HG03280 (cell line): ENCODE measurements at regions not wholly inside any gene's neighbourhood (a gene's known extent, or its start where the extent isn't known, plus 50 kb on each side); places are given as distances from the start of the nearest gene placed in this dataset.
"Not testable (repeated sequence)": the region's sequence is repeated elsewhere in the genome, so short reads cannot be mapped to it uniquely, and the experiment has no call there.

Experiments used
- ATAC-seq: cut with Tn5 transposase; IDR thresholded peaks from one replicate; pipeline ENCODE4 v1.9.1; 2021; ENCODE audit warnings: mild to moderate bottlenecking, moderate library complexity; ENCODE audit not compliant: unreplicated experiment

- ATAC-seq = no peak
Observed at GRCh38 chr2:47728551-47728950, 54.4 kb upstream of the MSH6 start.

- ATAC-seq = no peak
Observed at GRCh38 chr2:47727956-47728355, 55.0 kb upstream of the MSH6 start.

- ATAC-seq = not testable (repeated sequence)
Observed at GRCh38 chr2:47726978-47727377, 56.0 kb upstream of the MSH6 start.

DNA sequence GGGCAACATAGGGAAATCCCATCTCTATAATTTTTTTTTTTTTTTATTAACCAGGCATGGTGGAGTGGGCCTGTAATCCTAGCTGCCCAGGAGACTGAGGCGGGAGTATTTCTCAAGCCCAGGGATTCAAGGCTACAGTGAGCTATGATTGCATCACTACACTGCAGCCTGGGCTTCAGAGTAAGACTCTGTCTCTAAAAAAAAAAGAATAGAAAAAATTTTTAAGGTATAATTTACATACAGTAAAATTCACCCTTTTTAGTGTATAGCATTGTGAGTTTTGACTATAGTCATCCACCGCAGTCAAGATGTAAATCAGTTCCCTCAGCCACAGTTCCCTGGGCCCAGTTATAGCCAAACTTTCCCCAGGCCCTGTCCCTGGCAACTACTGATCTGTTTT lies 57.1 kb upstream of the MSH6 start:
- ATAC-seq = no peak

GRCh38 chr2:47724221-47724981 lies 58.5 kb upstream of the MSH6 start:
- ATAC-seq = peak; percentile 79

- ATAC-seq = no peak
Observed at GRCh38 chr2:47721296-47721695, 61.6 kb upstream of the MSH6 start.

GRCh38 chr2:47720559-47720958 lies 62.4 kb upstream of the MSH6 start:
- ATAC-seq = no peak

GRCh38 chr2:47720036-47720435 lies 62.9 kb upstream of the MSH6 start:
- no peak for ATAC-seq

DNA sequence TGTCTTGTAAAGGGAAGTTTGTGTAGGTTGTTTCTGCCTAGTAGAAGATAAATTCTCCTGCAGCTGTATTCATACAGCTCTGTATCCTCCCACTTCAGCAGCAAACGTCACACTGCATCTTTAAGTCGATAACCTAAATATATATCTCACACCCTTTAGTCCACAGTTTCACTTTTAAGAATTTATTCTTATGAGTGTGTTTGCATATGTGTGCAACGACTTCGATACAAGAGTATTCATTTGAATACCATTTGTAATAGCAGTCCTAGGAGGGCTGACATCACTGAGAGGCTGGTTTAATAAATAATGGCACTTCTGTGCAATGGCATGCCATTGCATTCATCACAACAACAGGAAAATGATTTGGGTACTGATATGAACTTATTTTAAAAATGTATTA lies 63.8 kb upstream of the MSH6 start:
- ATAC-seq = peak; percentile 57

GRCh38 chr2:47716307-47716706 lies 66.6 kb upstream of the MSH6 start:
- not testable (repeated sequence) for ATAC-seq

DNA sequence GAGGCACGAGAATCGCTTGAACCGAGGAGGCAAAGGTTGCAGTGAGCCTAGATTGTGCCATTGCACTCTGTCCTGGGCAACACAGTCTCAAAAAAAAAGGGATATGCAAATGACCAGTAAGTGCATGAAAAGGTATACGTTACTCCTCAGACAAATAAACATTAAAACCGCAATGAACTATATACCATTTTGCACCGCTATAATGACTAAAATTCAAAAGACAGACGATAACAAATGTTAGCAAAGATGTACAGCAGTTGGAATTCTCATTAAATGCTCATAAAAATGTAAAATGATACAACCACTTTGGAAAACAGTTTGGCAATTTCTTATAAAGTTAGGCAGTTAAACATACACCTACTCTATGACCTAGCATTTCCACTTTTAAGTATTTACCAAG lies 67.4 kb upstream of the MSH6 start:
- ATAC-seq = no peak

GRCh38 chr2:47708801-47709499 lies 74.0 kb upstream of the MSH6 start:
- ATAC-seq = peak; percentile 50

DNA sequence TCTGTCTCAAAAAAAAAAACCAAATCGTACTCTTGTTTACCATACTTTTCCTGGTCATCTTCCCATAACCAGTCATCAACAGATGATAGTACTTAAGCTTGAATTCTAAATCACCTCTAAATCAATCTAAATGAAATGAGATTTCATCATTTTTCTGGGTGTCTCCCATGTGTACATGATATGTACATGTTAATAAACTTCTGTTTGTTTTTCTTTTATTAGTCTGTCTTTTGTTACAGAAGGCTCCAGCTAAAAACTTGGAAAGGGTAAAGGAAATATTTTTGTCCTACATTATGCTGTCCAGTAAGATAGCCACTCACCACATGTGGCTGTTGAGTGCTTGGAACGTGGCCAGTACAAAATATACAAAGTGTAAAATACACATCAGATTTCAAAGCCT lies 78.7 kb upstream of the MSH6 start:
- ATAC-seq = no peak

DNA sequence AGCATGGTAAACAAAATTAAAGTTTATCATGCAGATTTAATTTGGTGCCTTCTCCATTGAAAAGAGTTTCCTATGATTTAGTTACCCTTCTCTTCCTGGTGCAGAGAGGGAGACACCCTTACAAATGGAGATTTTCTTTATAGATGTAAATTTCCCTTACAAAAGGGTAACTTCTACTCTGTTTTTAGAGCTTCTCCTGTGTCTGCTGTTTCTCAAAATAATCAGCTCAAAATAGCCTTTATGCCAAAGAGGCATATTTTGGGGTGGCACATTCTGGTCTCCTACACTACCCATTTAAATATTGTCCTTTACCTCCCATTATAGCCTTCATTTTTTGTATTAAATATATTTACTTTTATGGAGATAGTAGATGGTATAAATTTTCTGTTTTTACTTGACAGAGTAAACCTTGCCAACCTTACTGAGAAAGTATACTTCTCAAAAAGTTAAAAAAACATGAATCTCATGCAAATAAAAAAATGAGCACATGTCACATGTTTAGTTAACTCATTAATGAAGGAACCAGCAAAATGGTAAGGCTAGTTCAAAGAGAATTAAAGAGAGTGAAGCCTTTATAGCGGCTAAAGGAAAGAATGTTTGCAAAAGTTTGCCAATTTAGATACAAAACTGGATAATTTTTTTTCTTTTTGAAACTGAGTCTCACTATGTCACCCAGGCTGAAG lies 83.3 kb upstream of the MSH6 start:
- no peak for ATAC-seq

DNA sequence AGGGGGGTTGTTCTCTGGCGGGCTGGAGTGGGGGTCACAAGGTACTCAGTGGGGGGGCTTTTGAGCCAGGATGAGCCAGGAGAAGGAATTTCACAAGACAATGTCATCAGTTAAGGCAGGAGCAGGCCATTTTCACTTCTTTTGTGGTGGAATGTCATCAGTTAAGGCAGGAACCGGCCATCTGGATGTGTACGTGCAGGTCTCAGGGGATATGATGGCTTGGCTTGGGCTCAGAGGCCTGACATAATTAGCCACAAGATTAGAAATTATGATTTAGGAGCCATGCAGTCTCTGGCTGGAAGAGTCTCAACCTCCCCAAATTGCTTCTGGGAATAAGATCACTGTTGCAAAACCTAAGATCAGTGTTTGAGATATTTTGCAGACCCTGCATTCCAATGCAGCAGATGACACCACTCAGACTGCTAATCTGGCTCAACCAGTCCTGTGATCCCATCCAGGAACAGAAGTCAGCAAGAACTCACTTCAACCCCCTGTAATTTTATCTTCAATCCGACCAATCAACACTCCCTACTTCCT lies 84.4 kb upstream of the MSH6 start:
- not testable (repeated sequence) for ATAC-seq

GRCh38 chr2:47697681-47698435 lies 85.1 kb upstream of the MSH6 start:
- ATAC-seq = not testable (repeated sequence)

DNA sequence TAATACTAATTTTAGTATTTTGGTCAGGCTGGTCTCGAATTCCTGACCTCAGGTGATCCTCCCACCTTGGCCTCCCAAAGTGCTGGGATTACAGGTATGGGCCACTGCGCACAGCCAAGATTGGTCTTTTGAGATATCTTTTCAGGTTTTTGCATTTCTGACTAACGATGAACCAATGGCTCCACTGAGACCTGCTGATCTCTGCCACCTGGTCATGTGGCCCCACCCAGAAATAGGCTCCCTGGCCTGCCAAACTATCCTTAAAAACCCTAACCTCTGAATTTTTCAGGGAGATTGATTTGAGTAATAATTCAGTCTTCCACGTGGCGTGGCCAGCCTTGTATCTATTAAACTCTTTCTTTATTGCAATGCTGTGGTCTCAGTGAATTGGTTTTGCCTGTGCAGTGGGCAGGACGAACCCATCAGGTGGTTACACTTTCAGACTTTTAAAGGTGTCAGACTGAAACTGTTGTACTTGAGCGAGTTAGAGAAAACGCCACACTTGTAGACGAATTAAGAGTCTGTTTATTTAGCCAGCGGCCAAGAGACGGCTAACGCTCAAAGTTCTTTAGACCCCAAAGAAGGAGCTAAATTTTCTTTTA lies 85.8 kb upstream of the MSH6 start:
- ATAC-seq = peak; percentile 66

DNA sequence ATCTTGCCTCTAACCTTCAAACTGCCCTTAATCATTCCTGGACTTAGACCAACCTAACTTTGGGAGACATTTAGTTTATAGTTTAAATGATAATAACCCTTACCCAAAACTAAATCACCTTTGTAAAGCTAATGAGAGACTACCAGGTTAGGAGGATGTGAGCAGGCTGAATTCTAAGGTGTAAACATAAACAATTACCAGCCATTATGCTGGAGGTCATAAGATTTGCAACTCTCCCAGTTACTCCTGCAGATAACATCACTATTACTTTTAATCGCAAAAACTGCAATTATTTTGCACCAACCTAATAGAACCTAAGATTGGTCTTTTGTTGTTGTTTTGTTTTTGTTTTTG lies 86.5 kb upstream of the MSH6 start:
- no peak for ATAC-seq

DNA sequence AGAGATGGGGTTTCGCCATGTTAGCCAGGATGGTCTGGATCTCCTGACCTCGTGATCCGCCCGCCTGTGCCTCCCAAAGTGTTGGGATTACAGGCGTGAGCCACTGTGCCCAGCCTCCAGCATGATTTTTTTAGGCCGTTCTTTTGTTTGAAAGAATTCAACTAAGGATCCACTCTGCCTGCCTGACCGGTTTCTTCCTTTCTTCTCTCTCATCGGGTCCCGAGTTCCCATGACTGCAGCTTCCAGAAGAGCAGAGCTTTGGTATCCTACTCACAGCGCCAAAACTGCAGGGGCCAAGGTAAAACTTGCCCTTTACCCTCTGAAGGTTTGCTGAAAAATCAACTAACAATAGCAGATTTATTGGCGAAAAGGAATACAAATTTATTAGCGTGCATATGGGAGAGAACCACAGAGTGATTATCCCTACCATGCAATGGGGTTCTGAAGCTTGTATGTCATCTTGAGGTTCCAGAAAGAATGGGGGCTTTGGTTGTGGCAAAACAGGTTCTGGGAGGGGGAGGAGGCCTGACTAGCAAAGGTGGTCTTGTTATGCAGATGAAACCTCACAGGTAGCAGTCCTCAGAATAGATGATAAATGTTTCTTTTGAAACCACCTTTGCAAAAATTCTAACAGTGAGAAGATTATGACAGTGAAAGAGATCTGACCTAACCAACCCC lies 87.0 kb upstream of the MSH6 start:
- ATAC-seq = no peak

DNA sequence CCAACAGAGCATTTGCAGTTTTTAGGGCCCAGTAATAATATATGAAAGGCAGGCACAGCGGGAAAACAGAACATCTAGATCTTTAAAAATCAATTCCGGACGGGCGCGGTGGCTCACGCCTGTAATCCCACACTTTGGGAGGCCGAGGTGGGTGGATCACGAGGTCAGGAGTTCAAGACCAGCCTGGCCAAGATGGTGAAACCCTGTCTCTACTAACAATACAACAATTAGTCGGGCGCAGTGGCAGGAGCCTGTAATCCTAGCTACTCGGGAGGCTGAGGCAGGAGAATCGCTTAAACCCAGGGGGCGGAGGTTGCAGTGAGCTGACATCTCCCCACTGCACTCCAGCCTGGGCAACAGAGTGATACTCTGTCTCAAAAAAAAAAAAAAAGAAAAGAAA lies 88.5 kb upstream of the MSH6 start:
- ATAC-seq = not testable (repeated sequence)
